HT-29 (cell line): ENCODE measurements at regions not wholly inside any gene's neighbourhood (a gene's known extent, or its start where the extent isn't known, plus 50 kb on each side); places are given as distances from the start of the nearest gene placed in this dataset.
A peak's percentile ranks its signal among the peaks of the same experiment; 100 is the strongest.
"Not testable (repeated sequence)": the region's sequence is repeated elsewhere in the genome, so short reads cannot be mapped to it uniquely, and the experiment has no call there.

Source experiments
- DNase-seq: peaks from one replicate; pipeline ENCODE4 v3.0.0-alpha.2; 2015; ENCODE audit warnings: low spot score

DNA sequence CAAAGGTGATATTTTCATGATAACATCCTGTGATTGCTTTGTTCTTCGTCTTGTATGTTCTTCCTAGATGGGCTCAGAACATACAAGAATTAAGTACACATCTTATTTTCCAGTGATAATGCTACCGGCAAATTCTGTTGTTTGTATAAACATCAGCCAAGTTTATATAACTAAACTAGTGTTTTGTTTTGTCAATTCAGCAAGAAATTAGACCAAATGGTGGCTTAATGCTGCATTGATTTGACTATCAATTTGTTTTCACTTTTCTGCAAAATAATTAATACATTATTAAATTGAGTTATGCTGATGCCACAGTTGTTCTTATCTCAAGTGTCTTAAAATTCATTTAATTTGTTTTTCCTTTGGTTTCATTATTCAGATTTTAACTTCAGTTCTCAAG is 177.7 kb downstream of the OR4F29 start:
- not testable (repeated sequence) for DNase-seq

GRCh38 chr1:267815-268214 is 183.7 kb downstream of the OR4F29 start:
- DNase-seq, result peak; percentile 34
